ENCODE measurements at regions not wholly inside any gene's neighbourhood (a gene's known extent, or its start where the extent isn't known, plus 50 kb on each side); places are given as distances from the start of the nearest gene placed in this dataset.

- no peak overlapping the region for H3K4me3 ChIP-seq (replicated peaks; ENCODE audit: low read depth, low read length)
- TF ChIP-seq CTCF (IDR thresholded peaks at IDR 0.05; ENCODE audit: low read length, missing control alignments), result no peak
- no peak for DNase-seq (ENCODE audit: low read depth)
Measured at GRCh38 chr6:12528136-12528535, 188.4 kb upstream of the PHACTR1 start.

DNA sequence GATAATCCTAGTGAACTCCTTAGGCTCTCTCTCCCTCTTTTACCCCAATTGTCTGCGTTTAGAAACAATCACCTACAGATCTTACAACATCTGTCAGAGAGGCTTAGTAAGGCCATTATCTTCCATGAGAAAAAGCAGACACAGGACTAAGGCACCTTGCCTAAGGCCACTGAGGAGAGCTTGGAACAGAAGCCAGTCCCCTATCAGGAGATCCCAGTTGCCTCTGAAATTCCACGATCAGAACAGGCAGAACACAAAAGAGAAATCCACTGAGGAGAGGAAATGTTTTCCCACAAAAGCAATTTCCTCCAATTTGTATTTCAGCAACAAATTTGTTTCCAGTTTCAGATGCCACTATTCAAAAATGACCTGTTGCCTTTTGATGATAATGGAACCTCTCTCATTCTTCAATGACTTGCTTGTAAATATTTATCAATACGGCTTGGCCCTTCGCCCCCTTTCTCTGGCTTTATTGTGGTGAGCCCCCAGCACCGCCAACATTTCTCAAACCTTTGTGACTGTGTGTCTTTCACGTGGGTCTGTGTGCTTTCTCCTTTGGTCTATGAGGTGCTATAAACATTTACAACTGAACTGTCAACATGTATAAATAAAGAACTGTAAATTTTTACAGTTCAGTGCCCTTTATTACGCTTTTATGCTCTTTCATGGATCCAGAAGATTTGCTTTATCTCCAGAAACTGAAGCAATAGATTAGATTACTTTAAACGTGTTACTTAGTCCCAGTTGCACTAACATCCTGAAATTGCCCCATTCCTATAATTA lies 187.8 kb upstream of the PHACTR1 start:
- H3K4me3 ChIP-seq (replicated peaks; ENCODE audit: low read depth, low read length), result no peak overlapping the region
- no peak for DNase-seq (ENCODE audit: low read depth)
- no peak for TF ChIP-seq CTCF (IDR thresholded peaks at IDR 0.05; ENCODE audit: low read length, missing control alignments)

DNA sequence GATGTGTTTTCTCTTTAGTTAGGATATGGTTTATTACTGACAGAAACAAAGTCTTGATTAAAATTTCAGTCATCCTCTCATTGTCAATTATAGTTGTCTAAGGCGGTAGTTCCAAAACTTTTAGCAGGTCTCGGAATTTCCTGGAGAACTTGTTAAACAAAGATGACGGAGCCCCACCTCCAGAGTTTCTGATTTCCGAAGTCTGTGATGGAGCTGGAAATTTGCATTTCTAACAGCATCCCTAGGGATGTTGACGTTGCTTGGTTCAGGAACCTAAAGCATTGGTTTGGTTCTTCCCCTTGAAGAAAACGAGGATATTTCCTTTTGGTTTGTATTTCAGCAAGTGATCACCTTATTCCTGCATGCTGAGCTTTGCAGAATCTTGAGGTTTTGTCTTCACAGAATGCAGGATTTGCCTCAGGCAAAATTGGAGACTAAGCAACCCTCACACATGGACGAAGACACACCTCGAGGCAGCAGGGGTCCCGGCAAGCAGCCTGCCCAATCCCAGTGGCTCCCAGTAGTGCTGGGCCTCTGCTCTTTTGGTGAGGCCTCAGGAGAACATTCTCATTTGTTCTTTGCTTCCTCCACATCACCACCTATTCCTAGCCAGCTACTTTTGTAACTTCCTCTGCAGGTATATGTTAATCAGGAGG lies 187.1 kb upstream of the PHACTR1 start:
- no peak for TF ChIP-seq CTCF (IDR thresholded peaks at IDR 0.05; ENCODE audit: low read length, missing control alignments)
- H3K4me3 ChIP-seq (replicated peaks; ENCODE audit: low read depth, low read length), result no peak overlapping the region
- DNase-seq (ENCODE audit: low read depth), result no peak

DNA sequence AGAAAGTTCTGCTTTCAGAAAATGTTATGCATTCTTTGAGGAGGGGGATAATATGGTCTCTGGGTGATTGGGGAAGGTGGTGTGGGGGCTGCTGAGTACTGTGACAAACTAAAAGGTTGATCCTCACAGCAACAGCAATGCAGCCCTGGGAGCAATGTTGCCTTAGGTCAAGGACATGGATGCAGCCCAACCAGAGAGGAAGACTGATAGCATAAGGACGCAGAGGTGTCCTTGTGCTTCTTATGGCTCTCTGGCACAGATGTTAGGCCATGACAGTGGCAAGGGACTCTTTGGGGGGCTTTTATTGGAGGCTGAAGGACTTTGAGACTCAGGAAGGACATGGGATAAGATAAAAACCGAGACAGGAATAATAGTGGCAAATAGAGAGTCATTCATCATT lies 186.2 kb upstream of the PHACTR1 start:
- TF ChIP-seq CTCF (IDR thresholded peaks at IDR 0.05; ENCODE audit: low read length, missing control alignments), result no peak

GRCh38 chr6:12533586-12533985 lies 183.0 kb upstream of the PHACTR1 start:
- no peak overlapping the region for H3K4me3 ChIP-seq (replicated peaks; ENCODE audit: low read depth, low read length)
- TF ChIP-seq CTCF (IDR thresholded peaks at IDR 0.05; ENCODE audit: low read length, missing control alignments), result no peak
- no peak for DNase-seq (ENCODE audit: low read depth)

More for the DNA sequence above, 186.2 kb upstream of the PHACTR1 start:
- H3K4me3 ChIP-seq (replicated peaks; ENCODE audit: low read depth, low read length), result no peak overlapping the region
- no peak for DNase-seq (ENCODE audit: low read depth)

GRCh38 chr6:12534069-12534853 lies 182.3 kb upstream of the PHACTR1 start:
- no peak for DNase-seq (ENCODE audit: low read depth)
- no peak for TF ChIP-seq CTCF (IDR thresholded peaks at IDR 0.05; ENCODE audit: low read length, missing control alignments)
- no peak overlapping the region for H3K4me3 ChIP-seq (replicated peaks; ENCODE audit: low read depth, low read length)

Data from fibroblast of pulmonary artery (primary cell).